Tibial artery (tissue), 4 donors: ENCODE measurements at regions not wholly inside any gene's neighbourhood (a gene's known extent, or its start where the extent isn't known, plus 50 kb on each side); places are given as distances from the start of the nearest gene placed in this dataset.

ENCODE experiments used
- DNase-seq, 2 donors: peaks; one replicate each; pipeline ENCODE4 v3.0.0-alpha.2; 2019
- H3K27ac ChIP-seq, 2 donors: fragments of 200-600 bp; sonication (generic) in 1 of 2; 1 replicate in 1 of 2; 2 replicates in 1 of 2; pipeline ENCODE4 v1.5.1; 2018 to 2019; ENCODE audit warnings: mild to moderate bottlenecking in 1 of 2
- H3K27me3 ChIP-seq, 2 donors: fragments of 200-600 bp; sonication (generic) in 1 of 2; one replicate each; pipeline versions ENCODE4 v1.5.1 to v1.6.0; 2016 to 2019
- H3K36me3 ChIP-seq, 3 donors: fragments of 200-600 bp; sonication (generic) in 2 of 3; one replicate each; pipeline ENCODE4 v1.5.1; 2016 to 2019; ENCODE audit warnings: mild to moderate bottlenecking in 2 of 3
- H3K4me1 ChIP-seq, 4 donors: fragments of 200-600 bp; sonication (generic) in 2 of 4; 1 replicate in 3 of 4; 2 replicates in 1 of 4; pipeline ENCODE4 v1.5.1; 2016 to 2019
- H3K4me3 ChIP-seq, 2 donors: fragments of 200-600 bp; sonication (generic) in 1 of 2; 1 replicate in 1 of 2; 2 replicates in 1 of 2; pipeline ENCODE4 v1.5.1; 2018 to 2019; ENCODE audit warnings: mild to moderate bottlenecking in 2 of 2
- H3K9me3 ChIP-seq, 3 donors: fragments of 200-600 bp; sonication (generic) in 1 of 3; one replicate each; pipeline ENCODE4 v1.5.1; 2016 to 2019
- CTCF ChIP-seq, 2 experiments: fragments of 200-600 bp in 1 of 2; fragments of 450-650 bp in 1 of 2; IDR thresholded peaks; one replicate each; pipeline ENCODE4 v1.5.1; 2017 to 2019; ENCODE audit warnings: antibody characterized with exemption in 2 of 2, mild to moderate bottlenecking in 1 of 2, moderate library complexity in 1 of 2
- intact Hi-C: fragments of 100-400 bp; cut with DNase I; formaldehyde crosslinking; loops from one replicate; pipeline ENCODE4 v1.15.0; 2023; ENCODE audit warnings: low total_unique reads

GRCh38 chr21:20661745-20662422 lies 336.3 kb upstream of the NCAM2 start:
- no peaks in the 10 kb centered on the region for H3K36me3 ChIP-seq
- H3K27me3 ChIP-seq: no peaks in the 10 kb centered on the region
- no peak for DNase-seq
- TF ChIP-seq CTCF (IDR thresholded peaks at IDR 0.05): no peak
- no peaks in the 10 kb centered on the region for H3K9me3 ChIP-seq
- intact Hi-C loops: no loop called here
- H3K4me3 ChIP-seq: no peak overlapping the region
- no peaks in the 10 kb centered on the region for H3K4me1 ChIP-seq
- H3K27ac ChIP-seq: no peak overlapping the region

GRCh38 chr21:20662514-20662913 lies 335.7 kb upstream of the NCAM2 start:
- no peaks in the 10 kb centered on the region for H3K9me3 ChIP-seq
- H3K27me3 ChIP-seq: no peaks in the 10 kb centered on the region
- no peak overlapping the region for H3K4me3 ChIP-seq
- no peaks in the 10 kb centered on the region for H3K4me1 ChIP-seq
- H3K36me3 ChIP-seq: no peaks in the 10 kb centered on the region
- no peak for DNase-seq
- no peak overlapping the region for H3K27ac ChIP-seq
- no peak for TF ChIP-seq CTCF (IDR thresholded peaks at IDR 0.05)
- intact Hi-C loops: no loop called here

- no peaks in the 10 kb centered on the region for H3K36me3 ChIP-seq
- intact Hi-C loops: no loop called here
- H3K4me1 ChIP-seq: no peaks in the 10 kb centered on the region
- DNase-seq: no peak
- H3K27ac ChIP-seq: no peak overlapping the region
- TF ChIP-seq CTCF (IDR thresholded peaks at IDR 0.05): no peak
- no peaks in the 10 kb centered on the region for H3K27me3 ChIP-seq
- no peaks in the 10 kb centered on the region for H3K9me3 ChIP-seq
- no peak overlapping the region for H3K4me3 ChIP-seq
Measured at GRCh38 chr21:20667931-20668330, 330.3 kb upstream of the NCAM2 start.

GRCh38 chr21:20685475-20685874 lies 312.7 kb upstream of the NCAM2 start:
- DNase-seq: no peak
- no peaks in the 10 kb centered on the region for H3K9me3 ChIP-seq
- H3K27ac ChIP-seq: no peak overlapping the region
- H3K4me1 ChIP-seq: no peaks in the 10 kb centered on the region
- no peak for TF ChIP-seq CTCF (IDR thresholded peaks at IDR 0.05)
- intact Hi-C loops: no loop called here
- no peaks in the 10 kb centered on the region for H3K36me3 ChIP-seq
- H3K27me3 ChIP-seq: no peaks in the 10 kb centered on the region
- no peak overlapping the region for H3K4me3 ChIP-seq

- no peak for DNase-seq
- H3K4me1 ChIP-seq: no peaks in the 10 kb centered on the region
- H3K4me3 ChIP-seq: no peak overlapping the region
- H3K9me3 ChIP-seq: no peaks in the 10 kb centered on the region
- no peak overlapping the region for H3K27ac ChIP-seq
- no peaks in the 10 kb centered on the region for H3K27me3 ChIP-seq
- TF ChIP-seq CTCF (IDR thresholded peaks at IDR 0.05): no peak
- intact Hi-C loops: no loop called here
- no peaks in the 10 kb centered on the region for H3K36me3 ChIP-seq
Measured at GRCh38 chr21:20698585-20698984, 299.6 kb upstream of the NCAM2 start.

GRCh38 chr21:20701235-20701634 lies 297.0 kb upstream of the NCAM2 start:
- TF ChIP-seq CTCF (IDR thresholded peaks at IDR 0.05): no peak
- no peak for DNase-seq
- Histone ChIP-seq H3K27me3 (no peaks in the 10 kb centered on the region), H3K4me1 (no peaks in the 10 kb centered on the region), H3K36me3 (no peaks in the 10 kb centered on the region), H3K4me3 (no peak overlapping the region), H3K27ac (no peak overlapping the region), H3K9me3 (no peaks in the 10 kb centered on the region)
- intact Hi-C loops: no loop called here
